ENCODE measurements at regions not wholly inside any gene's neighbourhood (a gene's known extent, or its start where the extent isn't known, plus 50 kb on each side); places are given as distances from the start of the nearest gene placed in this dataset.
"Not testable (repeated sequence)": the region's sequence is repeated elsewhere in the genome, so short reads cannot be mapped to it uniquely, and the experiment has no call there.

- DNase-seq: no peak
These were observed 88.8 kb upstream of the TRPC7 start for GRCh38 chr5:136453986-136454758.

- no peak for DNase-seq
These were observed 87.9 kb upstream of the TRPC7 start for GRCh38 chr5:136453199-136453598.

- not testable (repeated sequence) for DNase-seq
These were observed 82.2 kb upstream of the TRPC7 start for GRCh38 chr5:136447576-136447975.

- DNase-seq: no peak
These were observed 81.2 kb upstream of the TRPC7 start for GRCh38 chr5:136446565-136446964.

- not testable (repeated sequence) for DNase-seq
These were observed 78.8 kb upstream of the TRPC7 start for GRCh38 chr5:136444099-136444498.

GRCh38 chr5:136439367-136439766 is 74.0 kb upstream of the TRPC7 start:
- no peak for DNase-seq

GRCh38 chr5:136435946-136436543 is 70.7 kb upstream of the TRPC7 start:
- no peak for DNase-seq

GRCh38 chr5:136434795-136435194 is 69.5 kb upstream of the TRPC7 start:
- DNase-seq: no peak

GRCh38 chr5:136432705-136433104 is 67.4 kb upstream of the TRPC7 start:
- DNase-seq: no peak

GRCh38 chr5:136430081-136430480 is 64.7 kb upstream of the TRPC7 start:
- no peak for DNase-seq

GRCh38 chr5:136427426-136427825 is 62.1 kb upstream of the TRPC7 start:
- no peak for DNase-seq

- DNase-seq: peak; percentile 4
These were observed 60.6 kb upstream of the TRPC7 start for GRCh38 chr5:136425921-136426320.

- peak; percentile 80 for DNase-seq
These were observed 59.7 kb upstream of the TRPC7 start for GRCh38 chr5:136424835-136425584.

GRCh38 chr5:136423944-136424606 is 58.7 kb upstream of the TRPC7 start:
- DNase-seq: no peak

- DNase-seq: no peak
These were observed 55.0 kb upstream of the TRPC7 start for GRCh38 chr5:136420168-136420898.

GRCh38 chr5:136418301-136418700 is 53.0 kb upstream of the TRPC7 start:
- DNase-seq: no peak

Data from RPMI8226 (cell line).